Liver (tissue), 8 donors: ENCODE measurements at regions not wholly inside any gene's neighbourhood (a gene's known extent, or its start where the extent isn't known, plus 50 kb on each side); places are given as distances from the start of the nearest gene placed in this dataset.

ENCODE experiments used
- DNase-seq: peaks from one replicate; pipeline ENCODE4 v3.0.0-alpha.2; 2017; ENCODE audit warnings: low spot score
- H3K27ac ChIP-seq, 2 donors: one replicate each; pipeline ENCODE4 v1.7.0; 2013; ENCODE audit warnings: inconsistent platforms in 2 of 2, low read length in 2 of 2, control low read depth in 1 of 2, low read depth in 1 of 2, mild to moderate bottlenecking in 1 of 2
- H3K27me3 ChIP-seq, 4 donors: one replicate each; pipeline versions ENCODE4 v1.6.1 to v1.7.0; 2013; ENCODE audit warnings: low read length in 3 of 4, inconsistent platforms in 1 of 4, mild to moderate bottlenecking in 1 of 4, moderate library complexity in 1 of 4; ENCODE audit not compliant: control insufficient read depth in 4 of 4, insufficient read depth in 4 of 4
- H3K36me3 ChIP-seq, 4 donors: one replicate each; pipeline versions ENCODE4 v1.6.1 to v1.7.0; 2013; ENCODE audit warnings: low read length in 3 of 4, mild to moderate bottlenecking in 3 of 4, low read depth in 1 of 4, moderate library complexity in 1 of 4; ENCODE audit not compliant: control insufficient read depth in 4 of 4, insufficient read depth in 3 of 4
- H3K4me1 ChIP-seq, 4 donors: one replicate each; pipeline versions ENCODE4 v1.6.1 to v1.7.0; 2013; ENCODE audit warnings: low read length in 3 of 4, mild to moderate bottlenecking in 3 of 4, moderate library complexity in 1 of 4; ENCODE audit not compliant: control insufficient read depth in 4 of 4, insufficient read depth in 4 of 4
- H3K4me3 ChIP-seq, 3 donors: one replicate each; pipeline versions ENCODE4 v1.6.1 to v1.7.0; 2013; ENCODE audit warnings: low read length in 3 of 3, control low read depth in 1 of 3, low read depth in 1 of 3, mild to moderate bottlenecking in 1 of 3
- H3K9ac ChIP-seq, 2 donors: one replicate each; pipeline ENCODE4 v1.7.0; 2013; ENCODE audit warnings: low read length in 2 of 2, mild to moderate bottlenecking in 2 of 2, moderate library complexity in 2 of 2, control low read depth in 1 of 2, low read depth in 1 of 2
- H3K9me3 ChIP-seq, 4 donors: one replicate each; pipeline versions ENCODE4 v1.6.1 to v1.7.0; 2013; ENCODE audit warnings: low read length in 3 of 4; ENCODE audit not compliant: control insufficient read depth in 4 of 4
- CTCF ChIP-seq: fragments of 150-350 bp; IDR thresholded peaks from 2 replicates; pipeline ENCODE4 v1.5.1; 2017; ENCODE audit warnings: improper control_type of control experiment, low read depth, low read length; ENCODE audit not compliant: missing input control
- EGR1 ChIP-seq, 2 donors: IDR thresholded peaks; 2 replicates each; pipeline ENCODE4 v1.6.1; 2016 to 2018; ENCODE audit warnings: antibody characterized with exemption in 2 of 2, low read depth in 2 of 2
- GABPA ChIP-seq, 2 donors: IDR thresholded peaks in 1 of 2; conservative IDR thresholded peaks in 1 of 2; 2 replicates each; pipeline ENCODE4 v1.6.1; 2016; ENCODE audit warnings: antibody characterized with exemption in 2 of 2, mild to moderate bottlenecking in 1 of 2, moderate library complexity in 1 of 2
- HNF4A ChIP-seq, 2 donors: conservative IDR thresholded peaks; 2 replicates each; pipeline ENCODE4 v1.6.1; 2016; ENCODE audit warnings: antibody characterized with exemption in 2 of 2, mild to moderate bottlenecking in 2 of 2
- HNF4G ChIP-seq: IDR thresholded peaks from 2 replicates; pipeline ENCODE4 v1.6.1; 2016; ENCODE audit warnings: antibody characterized with exemption
- JUND ChIP-seq, 2 donors: IDR thresholded peaks; 2 replicates each; pipeline ENCODE4 v1.6.1; 2016; ENCODE audit warnings: antibody characterized with exemption in 2 of 2
- MAX ChIP-seq: IDR thresholded peaks from 2 replicates; pipeline ENCODE4 v1.6.1; 2016; ENCODE audit warnings: antibody characterized with exemption
- REST ChIP-seq: IDR thresholded peaks from 2 replicates; pipeline ENCODE4 v1.6.1; 2016; ENCODE audit warnings: antibody characterized with exemption, mild to moderate bottlenecking
- RXRA ChIP-seq, 2 donors: IDR thresholded peaks; 2 replicates each; pipeline ENCODE4 v1.6.1; 2017 to 2018; ENCODE audit warnings: antibody characterized with exemption in 2 of 2, mild to moderate bottlenecking in 1 of 2
- SP1 ChIP-seq: IDR thresholded peaks from 2 replicates; pipeline ENCODE4 v1.6.1; 2018; ENCODE audit warnings: antibody characterized with exemption, mild to moderate bottlenecking
- YY1 ChIP-seq: IDR thresholded peaks from 2 replicates; pipeline ENCODE4 v1.6.1; 2016; ENCODE audit warnings: antibody characterized with exemption, mild to moderate bottlenecking
- ZBTB33 ChIP-seq: IDR thresholded peaks from 2 replicates; pipeline ENCODE4 v1.6.1; 2016; ENCODE audit warnings: antibody characterized with exemption
- WGBS: extraction: QIAGEN DNeasy Blood & Tissue Kit; methylation state at CpG from one replicate; pipeline ENCODE4 v1.1.7; 2013; 5-methylcytosine and 5-hydroxymethylcytosine counted together
- donor health status: healthy.
- donor health status: healthy.
- donor health status: healthy.
- donor health status: healthy.
- donor health status: healthy.

GRCh38 chr12:127065595-127065994 is 1201.4 kb upstream of the TMEM132C start:
- no peak overlapping the region for H3K27ac ChIP-seq
- peaks cover 0 to 4% (median 0%) of the 10 kb centered on the region in 4 donors for H3K27me3 ChIP-seq
- no peak for TF ChIP-seq HNF4A (conservative IDR thresholded peaks at IDR 0.05)
- TF ChIP-seq EGR1 (IDR thresholded peaks at IDR 0.05; ENCODE audit: low read depth in 2 of 2) = no peak
- no peak for TF ChIP-seq YY1
- TF ChIP-seq GABPA (IDR thresholded peaks at IDR 0.05 in 1 of 2, conservative IDR thresholded peaks at IDR 0.05 in 1 of 2) = no peak
- TF ChIP-seq MAX = no peak
- no peak for TF ChIP-seq ZBTB33
- no peaks in the 10 kb centered on the region for H3K4me1 ChIP-seq
- 49% methylated on average over 1 of the region's 1 CpG for WGBS
- H3K36me3 ChIP-seq = no peaks in the 10 kb centered on the region
- DNase-seq = no peak
- no peak overlapping the region for H3K4me3 ChIP-seq
- no peak overlapping the region for H3K9ac ChIP-seq
- H3K9me3 ChIP-seq = no peaks in the 10 kb centered on the region

GRCh38 chr12:127070515-127071157 is 1196.3 kb upstream of the TMEM132C start:
- H3K9me3 ChIP-seq = no peaks in the 10 kb centered on the region
- 9% methylated on average over 2 of the region's 2 CpGs for WGBS
- no peak overlapping the region for H3K9ac ChIP-seq
- no peak overlapping the region for H3K4me3 ChIP-seq
- no peak for DNase-seq
- H3K27me3 ChIP-seq = peaks cover 0 to 3% (median 0%) of the 10 kb centered on the region in 4 donors
- TF ChIP-seq RXRA (IDR thresholded peaks at IDR 0.05) = no peak
- no peak for TF ChIP-seq JUND (IDR thresholded peaks at IDR 0.05)
- no peak for TF ChIP-seq MAX
- TF ChIP-seq CTCF = no peak
- no peak for TF ChIP-seq REST
- no peak for TF ChIP-seq ZBTB33
- TF ChIP-seq SP1 = no peak
- TF ChIP-seq GABPA (IDR thresholded peaks at IDR 0.05 in 1 of 2, conservative IDR thresholded peaks at IDR 0.05 in 1 of 2) = no peak
- TF ChIP-seq HNF4A (conservative IDR thresholded peaks at IDR 0.05) = no peak
- no peak for TF ChIP-seq HNF4G
- no peak for TF ChIP-seq YY1
- H3K36me3 ChIP-seq = no peaks in the 10 kb centered on the region
- H3K27ac ChIP-seq = no peak overlapping the region
- H3K4me1 ChIP-seq = no peaks in the 10 kb centered on the region
